K562 (cell line): ENCODE measurements at regions not wholly inside any gene's neighbourhood (a gene's known extent, or its start where the extent isn't known, plus 50 kb on each side); places are given as distances from the start of the nearest gene placed in this dataset.

Source experiments
- ATAC-seq: fragments of 200-7000 bp; cut with Tn5 transposase; 3 replicates; pipeline ENCODE4 v1.9.1; 2020; ENCODE audit warnings: moderate library complexity
- BruUV-seq: library from RNA; stranded (reverse); fragments of 400-500 nt; replicated peaks from 2 replicates; lab custom pipeline; 2021; lab: Mats Ljungman, UMichigan
- CTCF ChIA-PET: fragments of 300-600 bp; formaldehyde crosslinking; extraction: SDS; loops from one replicate; lab custom pipeline; 2021; ENCODE audit warnings: low intra/inter-chr PET ratio; lab: Yijun Ruan, JAX
- POLR2A ChIA-PET: fragments of 300-600, 350-650 bp; sonication (Branson Sonifier 250); formaldehyde crosslinking; extraction: SDS; loops from one replicate; lab custom pipeline; 2021; ENCODE audit warnings: antibody characterized with exemption, inconsistent platforms; lab: Yijun Ruan, JAX
- DNase-seq, 4 experiments: peaks; one replicate each; pipeline versions ENCODE4 v3.0.0 to v3.0.0-alpha.2; 2011 to 2018; ENCODE audit warnings: low spot score in 3 of 4, mixed read lengths in 3 of 4; ENCODE audit errors: extremely low read depth in 1 of 4
- FAIRE-seq: peaks from 2 replicates; lab custom pipeline; 2011; peaks lifted over from hg19 to GRCh38; lab: Jason Lieb, UNC
- H2AFZ ChIP-seq: 2 replicates; pipeline ENCODE4 v1.6.0; 2011; ENCODE audit warnings: low read depth, low read length, control low read depth, inconsistent platforms
- H3K27ac ChIP-seq: fragments of 200-600 bp; 3 replicates; pipeline ENCODE4 v1.8.0; 2011; ENCODE audit warnings: low read depth, mild to moderate bottlenecking, control low read depth, inconsistent platforms, low read length, moderate library complexity, mixed read lengths; ENCODE audit errors: extremely low read depth
- H3K27me3 ChIP-seq, 2 experiments: fragments of 300-600 bp in 1 of 2; 2 replicates in 1 of 2; 3 replicates in 1 of 2; pipeline versions ENCODE4 v1.6.0 to v1.8.0; 2011; ENCODE audit warnings: inconsistent platforms in 2 of 2, low read length in 2 of 2, mild to moderate bottlenecking in 1 of 2, mixed read lengths in 1 of 2, moderate library complexity in 1 of 2; ENCODE audit not compliant: control insufficient read depth in 2 of 2, insufficient read depth in 2 of 2
- H3K36me3 ChIP-seq: fragments of 300-600 bp; 3 replicates; pipeline ENCODE4 v1.8.0; 2011; ENCODE audit warnings: mild to moderate bottlenecking, low read length, inconsistent platforms; ENCODE audit not compliant: control insufficient read depth, insufficient read depth
- H3K4me1 ChIP-seq, 2 experiments: fragments of 200-600 bp in 1 of 2; replicated peaks in 1 of 2; 2 replicates in 1 of 2; 3 replicates in 1 of 2; pipeline versions ENCODE4 v1.5.1 to v1.8.0; 2011; ENCODE audit warnings: inconsistent platforms in 2 of 2, low read length in 2 of 2, mild to moderate bottlenecking in 1 of 2, mixed read lengths in 1 of 2, moderate library complexity in 1 of 2; ENCODE audit not compliant: control insufficient read depth in 2 of 2, insufficient read depth in 2 of 2
- H3K4me2 ChIP-seq: 2 replicates; pipeline ENCODE4 v1.6.1; 2011; ENCODE audit warnings: low read length, control low read depth, inconsistent platforms, mixed read lengths; ENCODE audit not compliant: insufficient read depth
- H3K4me3 ChIP-seq: fragments of 200-600 bp; sonication (generic), shearing (Covaris generic); 2 replicates; pipeline ENCODE4 v1.5.1; 2016; ENCODE audit warnings: control low read depth, inconsistent platforms
- H3K79me2 ChIP-seq: fragments of 200-600 bp; 3 replicates; pipeline ENCODE4 v1.8.0; 2011; ENCODE audit warnings: low read length, inconsistent platforms; ENCODE audit not compliant: control insufficient read depth, insufficient read depth
- H3K9ac ChIP-seq, 2 experiments: 2 replicates each; pipeline versions ENCODE4 v1.6.0 to v1.6.1; 2011; ENCODE audit warnings: low read depth in 2 of 2, low read length in 2 of 2, control low read depth in 1 of 2, inconsistent platforms in 1 of 2, mild to moderate bottlenecking in 1 of 2, mixed read lengths in 1 of 2; ENCODE audit not compliant: insufficient read depth in 1 of 2
- H3K9me1 ChIP-seq: one replicate; pipeline ENCODE4 v1.6.0; 2011; ENCODE audit warnings: inconsistent platforms, mild to moderate bottlenecking, low read length, moderate library complexity; ENCODE audit not compliant: control insufficient read depth, insufficient read depth
- H3K9me3 ChIP-seq: replicated peaks from 2 replicates; pipeline ENCODE4 v1.5.1; 2011; ENCODE audit warnings: low read depth, low read length, inconsistent platforms; ENCODE audit not compliant: control insufficient read depth, insufficient read depth
- H4K20me1 ChIP-seq: replicated peaks from 2 replicates; pipeline ENCODE4 v1.6.1; 2011; ENCODE audit warnings: low read length, inconsistent platforms, mixed read lengths; ENCODE audit not compliant: control insufficient read depth, insufficient read depth
- CBFA2T3 ChIP-seq: fragments of 450-650 bp; IDR thresholded peaks from 2 replicates; pipeline ENCODE4 v1.6.1; 2017
- DIDO1 ChIP-seq: fragments of 450-650 bp; IDR thresholded peaks from 2 replicates; pipeline ENCODE4 v1.6.1; 2016; ENCODE audit warnings: low read depth, missing biosample characterization, missing genetic modification characterization
- EP400 ChIP-seq: fragments of 450-650 bp; IDR thresholded peaks from 2 replicates; pipeline ENCODE4 v1.6.1; 2017; ENCODE audit warnings: antibody characterized with exemption, mild to moderate bottlenecking, moderate library complexity
- KAT8 ChIP-seq: fragments of 450-650 bp; IDR thresholded peaks from 2 replicates; pipeline ENCODE4 v1.6.1; 2016; ENCODE audit warnings: low read depth, mild to moderate bottlenecking
- NFE2 ChIP-seq: IDR thresholded peaks from 2 replicates; pipeline ENCODE4 v1.6.1; 2014; ENCODE audit warnings: antibody characterized with exemption, low read depth
- POU5F1 ChIP-seq: fragments of 150-350 bp; IDR thresholded peaks from 2 replicates; pipeline ENCODE4 v1.6.1; 2014; ENCODE audit warnings: borderline replicate concordance, low read length, low read depth, mild to moderate bottlenecking; ENCODE audit not compliant: partially characterized antibody
- RCOR1 ChIP-seq, 2 experiments: IDR thresholded peaks; 2 replicates each; pipeline ENCODE4 v1.6.1; 2012; ENCODE audit warnings: low read depth in 2 of 2, low read length in 2 of 2, borderline replicate concordance in 1 of 2, improper control_type of control experiment in 1 of 2
- SMAD2 ChIP-seq: fragments of 150-350 bp; IDR thresholded peaks from 2 replicates; pipeline ENCODE4 v1.6.1; 2014; ENCODE audit warnings: low read depth, mild to moderate bottlenecking, low read length
- SMAD4 ChIP-seq: fragments of 250-450 bp; sonication (Bioruptor Pico); conservative IDR thresholded peaks from 2 replicates; pipeline ENCODE4 v1.8.0; 2021; ENCODE audit warnings: inconsistent platforms, mild to moderate bottlenecking, moderate library complexity
- WHSC1 ChIP-seq: IDR thresholded peaks from one replicate; pipeline ENCODE4 v1.6.1; 2012; ENCODE audit warnings: low read length, control low read depth, inconsistent platforms
- YY1 ChIP-seq, 3 experiments: IDR thresholded peaks; 2 replicates each; pipeline ENCODE4 v1.6.1; 2011; ENCODE audit warnings: low read length in 2 of 3, mild to moderate bottlenecking in 2 of 3, moderate library complexity in 2 of 3, borderline replicate concordance in 1 of 3, control low read depth in 1 of 3, low read depth in 1 of 3; ENCODE audit not compliant: insufficient read depth in 3 of 3, insufficient replicate concordance in 2 of 3, control insufficient read depth in 1 of 3, insufficient read length in 1 of 3; ENCODE audit errors: extremely low read depth in 1 of 3
- WGBS: fragments of 100-300 bp; shearing (Covaris generic); methylation state at CpG from one replicate; pipeline ENCODE4 v1.1.6; 2016; ENCODE audit warnings: low coverage, mixed read lengths; ENCODE audit not compliant: insufficient coverage; ENCODE audit errors: missing lambda C conversion rate; 5-methylcytosine and 5-hydroxymethylcytosine counted together
- in situ Hi-C: fragments of 300-500 bp; cut with MboI; formaldehyde crosslinking; loops from 4 replicates; pipeline ENCODE4 v1.15.0; 2018; ENCODE audit warnings: inconsistent platforms, mixed read lengths
- intact Hi-C: fragments of 100-400 bp; cut with micrococcal nuclease; formaldehyde crosslinking; loops from 2 replicates; pipeline ENCODE4 v1.14.2; 2022
- TF ChIP-seq, protein P1 (sequence below): sonication (generic); formaldehyde crosslinking; IDR thresholded peaks from 2 replicates; pipeline ENCODE4 v1.8.0; 2022; ENCODE audit warnings: mild to moderate bottlenecking, missing genetic modification reagents
- TF ChIP-seq, protein P2 (sequence below): fragments of 450-650 bp; IDR thresholded peaks from 2 replicates; pipeline ENCODE4 v1.6.1; 2016; ENCODE audit warnings: antibody characterized with exemption

DNA sequence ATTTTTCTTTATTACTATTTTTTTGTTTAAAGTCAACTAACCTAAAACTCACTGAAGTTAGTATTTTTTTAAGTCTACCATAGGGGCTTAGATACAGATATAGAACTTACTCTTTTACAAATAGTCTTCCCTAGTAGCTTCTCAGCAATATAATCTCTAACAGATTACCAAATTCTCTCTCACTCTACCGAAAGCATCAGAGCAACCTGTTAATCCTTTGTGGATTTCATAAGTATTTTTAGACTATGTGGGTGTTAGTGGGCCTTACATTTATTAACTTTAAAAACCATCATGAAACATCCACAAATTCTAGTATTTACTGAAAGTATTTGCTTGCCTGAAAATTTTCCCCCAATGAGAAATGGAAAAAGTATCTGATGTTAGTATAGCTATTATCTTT, 84.6 kb upstream of the TFPI start:
- CTCF ChIA-PET = no interaction called here
- peak; percentile 55 for FAIRE-seq
- no peaks in the 10 kb centered on the region for H3K9me1 ChIP-seq
- ATAC-seq = no peak
- no peaks in the 10 kb centered on the region for H3K9me3 ChIP-seq
- no TSS peak for BruUV-seq
- H3K36me3 ChIP-seq = no peaks in the 10 kb centered on the region
- H3K27me3 ChIP-seq = no peaks in the 10 kb centered on the region
- H3K4me1 ChIP-seq = no peaks in the 10 kb centered on the region; a peak in 1 of 5 replicates
- H4K20me1 ChIP-seq = no peaks in the 10 kb centered on the region
- WGBS = 20% methylated on average over 1 of the region's 1 CpG
- H3K4me3 ChIP-seq = no peak overlapping the region
- H3K27ac ChIP-seq = no peak overlapping the region
- DNase-seq = no peak
- H3K4me2 ChIP-seq = no peak overlapping the region
- no peak for TF ChIP-seq KAT8
- TF ChIP-seq, protein P1, sequence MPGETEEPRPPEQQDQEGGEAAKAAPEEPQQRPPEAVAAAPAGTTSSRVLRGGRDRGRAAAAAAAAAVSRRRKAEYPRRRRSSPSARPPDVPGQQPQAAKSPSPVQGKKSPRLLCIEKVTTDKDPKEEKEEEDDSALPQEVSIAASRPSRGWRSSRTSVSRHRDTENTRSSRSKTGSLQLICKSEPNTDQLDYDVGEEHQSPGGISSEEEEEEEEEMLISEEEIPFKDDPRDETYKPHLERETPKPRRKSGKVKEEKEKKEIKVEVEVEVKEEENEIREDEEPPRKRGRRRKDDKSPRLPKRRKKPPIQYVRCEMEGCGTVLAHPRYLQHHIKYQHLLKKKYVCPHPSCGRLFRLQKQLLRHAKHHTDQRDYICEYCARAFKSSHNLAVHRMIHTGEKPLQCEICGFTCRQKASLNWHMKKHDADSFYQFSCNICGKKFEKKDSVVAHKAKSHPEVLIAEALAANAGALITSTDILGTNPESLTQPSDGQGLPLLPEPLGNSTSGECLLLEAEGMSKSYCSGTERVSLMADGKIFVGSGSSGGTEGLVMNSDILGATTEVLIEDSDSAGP (CRISPR knock-in tag) = no peak
- H3K9ac ChIP-seq = no peak overlapping the region
- H3K79me2 ChIP-seq = no peaks in the 10 kb centered on the region
- no peak overlapping the region for H2AFZ ChIP-seq
- in situ Hi-C loops (no loop called here), intact Hi-C loops (no loop called here)
- POLR2A ChIA-PET = no interaction called here

DNA sequence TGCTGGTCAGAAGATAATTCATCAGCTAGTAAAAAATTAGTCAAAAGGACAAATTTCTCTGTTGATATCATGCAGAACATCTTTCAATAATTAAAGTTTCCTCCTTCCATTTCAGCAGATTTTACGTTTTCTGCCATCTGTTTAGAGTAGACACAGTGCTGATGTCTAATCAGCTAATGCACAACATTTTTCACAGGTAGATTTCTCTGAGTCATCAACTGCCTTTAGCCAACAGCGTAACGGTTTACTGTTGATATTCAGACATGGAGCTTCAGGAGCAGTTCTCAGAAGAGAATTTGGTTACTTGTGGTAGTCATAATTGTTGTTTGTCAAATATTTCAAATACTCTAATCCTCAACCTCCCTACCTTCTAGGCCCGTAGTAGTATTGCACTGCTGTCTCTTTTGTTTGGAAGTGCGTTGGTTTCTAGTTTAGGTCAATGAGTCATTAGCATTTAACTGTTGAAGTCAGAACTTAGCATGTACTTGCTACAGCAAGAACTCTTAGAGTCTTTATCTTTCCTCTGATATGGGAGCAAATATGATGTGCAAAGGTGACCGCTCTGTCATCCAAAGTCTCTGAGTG, 86.8 kb upstream of the TFPI start:
- intact Hi-C loops = no loop called here
- DNase-seq (peak in 1 of 4 experiments; percentile 9), FAIRE-seq (peak; percentile 15), ATAC-seq (peak; percentile 67; the same call in 2 of the 3 replicates)
- Histone ChIP-seq H3K27ac (peak overlapping the region; percentile 58; the same call in 1 of the 3 replicates), H3K27me3 (no peaks in the 10 kb centered on the region), H3K79me2 (no peaks in the 10 kb centered on the region), H3K9ac (no peak overlapping the region), H3K4me3 (no peak overlapping the region), H3K4me1 (no peaks in the 10 kb centered on the region; a peak in 1 of 5 replicates), H3K4me2 (no peak overlapping the region), H4K20me1 (no peaks in the 10 kb centered on the region), H3K9me1 (no peaks in the 10 kb centered on the region), H3K9me3 (no peaks in the 10 kb centered on the region), H2AFZ (peak overlapping the region; percentile 70), H3K36me3 (no peaks in the 10 kb centered on the region)
- CTCF ChIA-PET = no interaction called here
- 6% methylated on average over 6 of the region's 6 CpGs for WGBS
- BruUV-seq = no TSS peak
- POLR2A ChIA-PET = no interaction called here
- in situ Hi-C loops = no loop called here
- no peak for TF ChIP-seq WHSC1
- TF ChIP-seq DIDO1 (tag) = no peak
- TF ChIP-seq, protein P2, sequence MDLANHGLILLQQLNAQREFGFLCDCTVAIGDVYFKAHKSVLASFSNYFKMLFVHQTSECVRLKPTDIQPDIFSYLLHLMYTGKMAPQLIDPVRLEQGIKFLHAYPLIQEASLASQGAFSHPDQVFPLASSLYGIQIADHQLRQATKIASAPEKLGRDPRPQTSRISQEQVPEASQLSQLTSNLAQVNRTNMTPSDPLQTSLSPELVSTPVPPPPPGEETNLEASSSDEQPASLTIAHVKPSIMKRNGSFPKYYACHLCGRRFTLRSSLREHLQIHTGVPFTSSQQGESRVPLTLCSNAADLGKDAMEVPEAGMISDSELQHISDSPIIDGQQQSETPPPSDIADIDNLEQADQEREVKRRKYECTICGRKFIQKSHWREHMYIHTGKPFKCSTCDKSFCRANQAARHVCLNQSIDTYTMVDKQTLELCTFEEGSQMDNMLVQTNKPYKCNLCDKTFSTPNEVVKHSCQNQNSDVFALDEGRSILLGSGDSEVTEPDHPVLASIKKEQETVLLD = no peak
- no peak for TF ChIP-seq SMAD2
- no peak for TF ChIP-seq YY1 (IDR thresholded peaks at IDR 0.05; ENCODE audit: borderline replicate concordance in 1 of 3, control insufficient read depth in 1 of 3, extremely low read depth in 1 of 3, insufficient read depth in 3 of 3, insufficient read length in 1 of 3, insufficient replicate concordance in 2 of 3, low read depth in 1 of 3, low read length in 2 of 3)
- peak; percentile 56 for TF ChIP-seq CBFA2T3
- TF ChIP-seq NFE2 = peak; percentile 37; the same call in 1 of the 2 replicates
- no peak for TF ChIP-seq EP400
- no peak for TF ChIP-seq SMAD4
- TF ChIP-seq RCOR1 (IDR thresholded peaks at IDR 0.05; ENCODE audit: borderline replicate concordance in 1 of 2, low read depth in 2 of 2, low read length in 2 of 2) = no peak
- TF ChIP-seq POU5F1 = no peak
